ENCODE measurements at regions not wholly inside any gene's neighbourhood (a gene's known extent, or its start where the extent isn't known, plus 50 kb on each side); places are given as distances from the start of the nearest gene placed in this dataset.

DNA sequence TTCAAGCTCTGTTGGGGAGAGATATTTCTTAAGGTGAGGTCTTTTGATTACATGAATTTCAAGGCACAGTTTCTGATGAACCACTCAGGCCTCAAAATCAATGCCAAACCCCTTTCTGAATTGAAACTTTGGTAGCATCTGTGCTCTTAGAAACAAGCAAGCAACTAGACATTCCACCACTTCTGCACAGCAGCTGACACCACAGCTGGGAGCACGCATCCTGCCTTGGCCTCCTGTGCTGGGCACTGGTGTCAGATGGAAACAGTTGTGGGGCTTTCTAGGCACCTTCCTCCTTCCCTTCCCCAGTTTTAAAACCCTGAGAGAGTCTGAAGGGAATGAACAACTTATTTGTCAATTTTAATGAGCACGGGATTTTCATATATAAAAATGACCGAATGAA is 360.2 kb downstream of the ADGRL2 start:
- TF ChIP-seq, protein P1, sequence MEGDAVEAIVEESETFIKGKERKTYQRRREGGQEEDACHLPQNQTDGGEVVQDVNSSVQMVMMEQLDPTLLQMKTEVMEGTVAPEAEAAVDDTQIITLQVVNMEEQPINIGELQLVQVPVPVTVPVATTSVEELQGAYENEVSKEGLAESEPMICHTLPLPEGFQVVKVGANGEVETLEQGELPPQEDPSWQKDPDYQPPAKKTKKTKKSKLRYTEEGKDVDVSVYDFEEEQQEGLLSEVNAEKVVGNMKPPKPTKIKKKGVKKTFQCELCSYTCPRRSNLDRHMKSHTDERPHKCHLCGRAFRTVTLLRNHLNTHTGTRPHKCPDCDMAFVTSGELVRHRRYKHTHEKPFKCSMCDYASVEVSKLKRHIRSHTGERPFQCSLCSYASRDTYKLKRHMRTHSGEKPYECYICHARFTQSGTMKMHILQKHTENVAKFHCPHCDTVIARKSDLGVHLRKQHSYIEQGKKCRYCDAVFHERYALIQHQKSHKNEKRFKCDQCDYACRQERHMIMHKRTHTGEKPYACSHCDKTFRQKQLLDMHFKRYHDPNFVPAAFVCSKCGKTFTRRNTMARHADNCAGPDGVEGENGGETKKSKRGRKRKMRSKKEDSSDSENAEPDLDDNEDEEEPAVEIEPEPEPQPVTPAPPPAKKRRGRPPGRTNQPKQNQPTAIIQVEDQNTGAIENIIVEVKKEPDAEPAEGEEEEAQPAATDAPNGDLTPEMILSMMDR (IDR thresholded peaks at IDR 0.05) = no peak
- no peak for TF ChIP-seq POLR2AphosphoS5 (IDR thresholded peaks at IDR 0.05)
- no peak for TF ChIP-seq POLR2A (IDR thresholded peaks at IDR 0.05)
- TF ChIP-seq EP300 (IDR thresholded peaks at IDR 0.05) = no peak

Data from upper lobe of left lung (tissue), 4 donors.